Uterus (tissue), 2 donors: ENCODE measurements at regions not wholly inside any gene's neighbourhood (a gene's known extent, or its start where the extent isn't known, plus 50 kb on each side); places are given as distances from the start of the nearest gene placed in this dataset.

Source experiments
- CTCF ChIP-seq, 4 experiments: fragments of 200-600 bp in 2 of 4; fragments of 450-650 bp in 2 of 4; sonication (generic) in 2 of 4; IDR thresholded peaks; one replicate each; pipeline ENCODE4 v1.5.1; 2016 to 2019; ENCODE audit warnings: antibody characterized with exemption in 4 of 4, mild to moderate bottlenecking in 2 of 4, moderate library complexity in 1 of 4
- POLR2A ChIP-seq, 2 donors: fragments of 450-650 bp; IDR thresholded peaks; one replicate each; pipeline ENCODE4 v1.6.1; 2016; ENCODE audit warnings: antibody characterized with exemption in 2 of 2, mild to moderate bottlenecking in 1 of 2, moderate library complexity in 1 of 2

DNA sequence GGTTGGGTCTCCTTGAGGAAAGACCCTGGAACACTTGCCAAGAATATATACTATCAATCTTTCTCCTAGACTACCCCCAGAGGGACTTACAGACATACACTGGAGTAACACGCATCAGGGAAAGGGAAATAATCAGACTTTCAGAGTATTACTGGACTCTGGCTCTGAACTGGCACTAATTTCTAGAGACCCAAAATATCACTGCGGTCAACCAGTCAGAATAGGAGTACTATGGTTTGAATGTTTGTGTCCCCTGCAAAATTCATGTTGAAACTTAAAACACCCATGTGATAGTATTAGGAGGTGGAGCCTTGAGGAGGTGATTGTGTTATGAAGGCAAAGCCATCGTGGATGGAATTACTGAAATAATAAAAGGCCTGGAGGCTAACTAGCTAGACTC, 323.7 kb downstream of the EN1 start:
- TF ChIP-seq CTCF (IDR thresholded peaks at IDR 0.05) (no peak), POLR2A (IDR thresholded peaks at IDR 0.05) (no peak)
